ENCODE measurements at regions not wholly inside any gene's neighbourhood (a gene's known extent, or its start where the extent isn't known, plus 50 kb on each side); places are given as distances from the start of the nearest gene placed in this dataset.

DNA sequence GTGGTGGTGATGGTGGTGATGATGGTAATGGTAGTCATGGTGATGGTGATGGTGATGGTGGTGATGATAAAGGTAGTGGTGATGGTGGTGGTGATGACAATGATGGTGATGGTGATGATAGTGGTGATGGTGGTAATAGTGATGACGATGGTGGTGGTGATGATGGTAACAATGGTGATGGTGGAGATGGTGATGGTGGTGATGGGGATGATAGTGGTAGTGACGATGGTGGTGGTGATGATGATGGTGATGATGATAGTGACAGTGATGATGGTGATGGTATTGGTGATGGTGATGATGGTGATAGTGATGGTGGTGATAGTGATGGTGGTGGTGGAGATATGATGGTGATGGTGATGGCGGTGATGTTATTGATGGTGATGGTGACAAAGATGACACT lies 108.4 kb upstream of the NKX1-1 start:
- TF ChIP-seq, protein P1, sequence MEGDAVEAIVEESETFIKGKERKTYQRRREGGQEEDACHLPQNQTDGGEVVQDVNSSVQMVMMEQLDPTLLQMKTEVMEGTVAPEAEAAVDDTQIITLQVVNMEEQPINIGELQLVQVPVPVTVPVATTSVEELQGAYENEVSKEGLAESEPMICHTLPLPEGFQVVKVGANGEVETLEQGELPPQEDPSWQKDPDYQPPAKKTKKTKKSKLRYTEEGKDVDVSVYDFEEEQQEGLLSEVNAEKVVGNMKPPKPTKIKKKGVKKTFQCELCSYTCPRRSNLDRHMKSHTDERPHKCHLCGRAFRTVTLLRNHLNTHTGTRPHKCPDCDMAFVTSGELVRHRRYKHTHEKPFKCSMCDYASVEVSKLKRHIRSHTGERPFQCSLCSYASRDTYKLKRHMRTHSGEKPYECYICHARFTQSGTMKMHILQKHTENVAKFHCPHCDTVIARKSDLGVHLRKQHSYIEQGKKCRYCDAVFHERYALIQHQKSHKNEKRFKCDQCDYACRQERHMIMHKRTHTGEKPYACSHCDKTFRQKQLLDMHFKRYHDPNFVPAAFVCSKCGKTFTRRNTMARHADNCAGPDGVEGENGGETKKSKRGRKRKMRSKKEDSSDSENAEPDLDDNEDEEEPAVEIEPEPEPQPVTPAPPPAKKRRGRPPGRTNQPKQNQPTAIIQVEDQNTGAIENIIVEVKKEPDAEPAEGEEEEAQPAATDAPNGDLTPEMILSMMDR (IDR thresholded peaks at IDR 0.05) = no peak
- no peak for TF ChIP-seq POLR2A (IDR thresholded peaks at IDR 0.05)
